SK-N-SH treated with all-trans-retinoic acid at 6 μM for 48 hours (cell line): ENCODE measurements at regions not wholly inside any gene's neighbourhood (a gene's known extent, or its start where the extent isn't known, plus 50 kb on each side); places are given as distances from the start of the nearest gene placed in this dataset.

ENCODE experiments used
- ATAC-seq: fragments of 200-7000 bp; cut with Tn5 transposase; 3 replicates; pipeline ENCODE4 v1.9.1; 2020; ENCODE audit warnings: mild to moderate bottlenecking, moderate library complexity
- ARNTL ChIP-seq: fragments of 450-650 bp; formaldehyde crosslinking; IDR thresholded peaks from 2 replicates; pipeline ENCODE4 v1.5.0; 2020; ENCODE audit warnings: low read depth, mild to moderate bottlenecking, moderate library complexity, borderline replicate concordance
- CREB5 ChIP-seq: fragments of 250-450 bp; sonication (Bioruptor Pico); IDR thresholded peaks from 2 replicates; pipeline ENCODE4 v1.5.1; 2020; ENCODE audit warnings: low read depth, mild to moderate bottlenecking, moderate library complexity
- CSDC2 ChIP-seq: fragments of 250-450 bp; sonication (Bioruptor Pico); IDR thresholded peaks from 2 replicates; pipeline ENCODE4 v1.5.0; 2020; ENCODE audit warnings: mild to moderate bottlenecking, moderate library complexity
- CSRNP3 ChIP-seq: fragments of 250-450 bp; sonication (Bioruptor Pico); IDR thresholded peaks from 2 replicates; pipeline ENCODE4 v1.5.1; 2021; ENCODE audit warnings: mild to moderate bottlenecking, moderate library complexity
- ESRRG ChIP-seq: fragments of 250-450 bp; sonication (Bioruptor Pico); IDR thresholded peaks from 2 replicates; pipeline ENCODE4 v1.6.1; 2021; ENCODE audit warnings: mild to moderate bottlenecking
- GLIS3 ChIP-seq: fragments of 250-450 bp; sonication (Bioruptor Pico); IDR thresholded peaks from 2 replicates; pipeline ENCODE4 v1.5.0; 2020; ENCODE audit warnings: mild to moderate bottlenecking, moderate library complexity
- ISL1 ChIP-seq: fragments of 250-450 bp; sonication (Bioruptor Pico); IDR thresholded peaks from 2 replicates; pipeline ENCODE4 v2.1.2; 2022; ENCODE audit warnings: mild to moderate bottlenecking, moderate library complexity
- PATZ1 ChIP-seq: fragments of 250-450 bp; sonication (Bioruptor Pico); IDR thresholded peaks from 2 replicates; pipeline ENCODE4 v1.8.0; 2020; ENCODE audit warnings: mild to moderate bottlenecking, moderate library complexity, borderline replicate concordance
- POU6F1 ChIP-seq: fragments of 250-450 bp; sonication (Bioruptor Pico); IDR thresholded peaks from 2 replicates; pipeline ENCODE4 v1.8.0; 2021; ENCODE audit warnings: low read depth, mild to moderate bottlenecking, moderate library complexity, borderline replicate concordance
- PPARA ChIP-seq: fragments of 250-450 bp; sonication (Bioruptor Pico); IDR thresholded peaks from 2 replicates; pipeline ENCODE4 v1.5.0; 2020; ENCODE audit warnings: mild to moderate bottlenecking, borderline replicate concordance
- RARB ChIP-seq: fragments of 250-450 bp; sonication (Bioruptor Pico); IDR thresholded peaks from 2 replicates; pipeline ENCODE4 v1.8.0; 2021; ENCODE audit warnings: mild to moderate bottlenecking, moderate library complexity
- SNAI2 ChIP-seq: fragments of 250-450 bp; sonication (Bioruptor Pico); IDR thresholded peaks from 2 replicates; pipeline ENCODE4 v1.5.0; 2020; ENCODE audit warnings: mild to moderate bottlenecking, moderate library complexity
- TCF4 ChIP-seq: fragments of 250-450 bp; sonication (Bioruptor Pico); IDR thresholded peaks from 2 replicates; pipeline ENCODE4 v1.8.0; 2021; ENCODE audit warnings: mild to moderate bottlenecking, moderate library complexity, borderline replicate concordance
- TOX ChIP-seq: fragments of 250-450 bp; sonication (Bioruptor Pico); IDR thresholded peaks from 2 replicates; pipeline ENCODE4 v1.8.0; 2021; ENCODE audit warnings: mild to moderate bottlenecking, moderate library complexity, borderline replicate concordance
- TSHZ2 ChIP-seq: fragments of 250-450 bp; sonication (Bioruptor Pico); IDR thresholded peaks from 2 replicates; pipeline ENCODE4 v1.5.0; 2020; ENCODE audit warnings: mild to moderate bottlenecking, moderate library complexity
- ZC3H10 ChIP-seq: fragments of 250-450 bp; sonication (Bioruptor Pico); IDR thresholded peaks from 2 replicates; pipeline ENCODE4 v1.5.1; 2021; ENCODE audit warnings: mild to moderate bottlenecking, moderate library complexity
- ZFP3 ChIP-seq: fragments of 250-450 bp; sonication (Bioruptor Pico); IDR thresholded peaks from 2 replicates; pipeline ENCODE4 v1.5.0; 2020; ENCODE audit warnings: mild to moderate bottlenecking, moderate library complexity
- ZNF565 ChIP-seq: fragments of 450-650 bp; formaldehyde crosslinking; conservative IDR thresholded peaks from 2 replicates; pipeline ENCODE4 v1.5.0; 2020; ENCODE audit warnings: low read depth, mild to moderate bottlenecking, moderate library complexity
- ZNF70 ChIP-seq: fragments of 450-650 bp; formaldehyde crosslinking; IDR thresholded peaks from 2 replicates; pipeline ENCODE4 v1.5.0; 2020; ENCODE audit warnings: mild to moderate bottlenecking, moderate library complexity
- ZNF8 ChIP-seq: fragments of 450-650 bp; formaldehyde crosslinking; IDR thresholded peaks from 2 replicates; pipeline ENCODE4 v1.5.0; 2020; ENCODE audit warnings: mild to moderate bottlenecking, moderate library complexity

- TF ChIP-seq PPARA, result no peak
- no peak for TF ChIP-seq PATZ1 (CRISPR knock-in tag)
- TF ChIP-seq CSRNP3 (CRISPR knock-in tag), result no peak
- TF ChIP-seq ISL1, result no peak
- TF ChIP-seq CREB5 (CRISPR knock-in tag), result no peak
- TF ChIP-seq TCF4 (CRISPR knock-in tag), result no peak
- TF ChIP-seq ARNTL (CRISPR knock-in tag), result no peak
- TF ChIP-seq GLIS3 (CRISPR knock-in tag), result no peak
- no peak for TF ChIP-seq ESRRG
- TF ChIP-seq CSDC2 (CRISPR knock-in tag), result no peak
- no peak for TF ChIP-seq ZFP3 (CRISPR knock-in tag)
- ATAC-seq, result no peak
These were observed 128.6 kb upstream of the KCTD7 start for GRCh38 chr7:66500087-66500486.

GRCh38 chr7:66502230-66503035, 126.2 kb upstream of the KCTD7 start:
- no peak for TF ChIP-seq CREB5 (CRISPR knock-in tag)
- no peak for TF ChIP-seq ISL1
- no peak for TF ChIP-seq ESRRG
- no peak for TF ChIP-seq ZC3H10 (CRISPR knock-in tag)
- TF ChIP-seq CSRNP3 (CRISPR knock-in tag), result no peak
- TF ChIP-seq TSHZ2 (CRISPR knock-in tag), result no peak
- no peak for TF ChIP-seq GLIS3 (CRISPR knock-in tag)
- no peak for TF ChIP-seq SNAI2 (CRISPR knock-in tag)
- TF ChIP-seq TOX (CRISPR knock-in tag), result no peak
- TF ChIP-seq POU6F1 (CRISPR knock-in tag), result no peak
- no peak for TF ChIP-seq PATZ1 (CRISPR knock-in tag)
- no peak for TF ChIP-seq ZNF70 (CRISPR knock-in tag)
- TF ChIP-seq ZNF565, result no peak
- TF ChIP-seq ZNF8 (CRISPR knock-in tag), result no peak
- TF ChIP-seq RARB, result no peak
- TF ChIP-seq ZFP3 (CRISPR knock-in tag), result no peak
- ATAC-seq, result peak; percentile 38
